ENCODE measurements at regions not wholly inside any gene's neighbourhood (a gene's known extent, or its start where the extent isn't known, plus 50 kb on each side); places are given as distances from the start of the nearest gene placed in this dataset.

DNA sequence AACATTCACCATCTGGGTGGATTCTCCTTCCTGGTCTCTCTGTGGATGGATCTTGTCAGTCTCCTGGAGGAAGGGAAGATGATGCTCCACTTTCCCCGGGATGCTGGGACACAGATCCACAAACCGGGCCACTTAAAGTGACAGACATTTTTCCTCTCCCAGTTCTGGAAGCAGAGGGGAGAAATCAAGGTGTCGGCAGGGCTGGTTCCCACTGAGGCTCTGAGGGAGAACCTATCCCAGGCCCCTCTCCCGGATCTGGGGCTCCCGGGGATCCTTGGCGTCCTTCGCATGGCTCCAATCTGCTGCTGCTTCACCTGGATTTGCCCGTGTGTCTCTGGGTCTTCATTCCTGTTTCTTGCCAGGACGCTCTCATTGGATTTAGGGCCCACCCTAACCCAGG lies 263.1 kb upstream of the TNRC6C start:
- no peaks in the 10 kb centered on the region for H3K36me3 ChIP-seq (ENCODE audit: control insufficient read depth, insufficient read depth, low read length)
- no peak overlapping the region for H3K4me3 ChIP-seq
- no peak overlapping the region for H3K27ac ChIP-seq (ENCODE audit: extremely low read depth, low read depth, low read length)
- H3K79me2 ChIP-seq (ENCODE audit: control insufficient read depth, insufficient read depth, low read length), result no peaks in the 10 kb centered on the region
- H2AFZ ChIP-seq (ENCODE audit: low read depth, low read length), result no peak overlapping the region
- in situ Hi-C loops (cut with MboI), result no loop called here
- no peak for DNase-seq (ENCODE audit: extremely low read depth in 1 of 4, low spot score in 3 of 4)
- CTCF ChIA-PET (ENCODE audit: low intra/inter-chr PET ratio), result no interaction called here
- H3K9me3 ChIP-seq (replicated peaks; ENCODE audit: control insufficient read depth, insufficient read depth, low read depth, low read length), result no peaks in the 10 kb centered on the region
- H3K4me2 ChIP-seq (ENCODE audit: insufficient read depth, low read length), result no peak overlapping the region
- intact Hi-C loops (cut with micrococcal nuclease), result no loop called here
- ATAC-seq, result no peak
- no TSS peak for BruUV-seq (replicated peaks)
- no peak overlapping the region for H3K9ac ChIP-seq (ENCODE audit: insufficient read depth in 1 of 2, low read depth in 2 of 2, low read length in 2 of 2)
- H3K4me1 ChIP-seq (replicated peaks in 1 of 2; ENCODE audit: control insufficient read depth in 2 of 2, insufficient read depth in 2 of 2, low read length in 2 of 2), result no peaks in the 10 kb centered on the region
- POLR2A ChIA-PET, result no interaction called here
- 0% methylated on average over 9 of the region's 9 CpGs for WGBS (ENCODE audit: insufficient coverage, low coverage, missing lambda C conversion rate)
- FAIRE-seq, result no peak
- H3K9me1 ChIP-seq (ENCODE audit: control insufficient read depth, insufficient read depth, low read length), result no peaks in the 10 kb centered on the region
- peaks cover 45 to 88% of the 10 kb centered on the region in 2 experiments for H3K27me3 ChIP-seq (ENCODE audit: control insufficient read depth in 2 of 2, insufficient read depth in 2 of 2, low read length in 2 of 2)
- H4K20me1 ChIP-seq (replicated peaks; ENCODE audit: control insufficient read depth, insufficient read depth, low read length), result 0 out of 2 replicates have a peak, but pooled peaks cover 9% of the 10 kb centered on the region
- TF ChIP-seq SIN3B (IDR thresholded peaks at IDR 0.05; ENCODE audit: low read depth) (no peak), PRPF4 (IDR thresholded peaks at IDR 0.05; ENCODE audit: insufficient read depth, low read depth, low read length, poor library complexity, severe bottlenecking) (no peak), MCM7 (IDR thresholded peaks at IDR 0.05) (no peak), OTX1 (CRISPR knock-in tag; IDR thresholded peaks at IDR 0.05) (no peak), SRF (CRISPR knock-in tag; IDR thresholded peaks at IDR 0.05) (no peak), LEF1 (IDR thresholded peaks at IDR 0.05) (no peak), ZNF197 (CRISPR knock-in tag; IDR thresholded peaks at IDR 0.05; ENCODE audit: low read depth) (no peak), PCBP1 (IDR thresholded peaks at IDR 0.05; ENCODE audit: low read depth, low read length, poor library complexity, severe bottlenecking) (no peak), PRMT5 (CRISPR knock-in tag; IDR thresholded peaks at IDR 0.05) (no peak)
- TF ChIP-seq, protein P1, sequence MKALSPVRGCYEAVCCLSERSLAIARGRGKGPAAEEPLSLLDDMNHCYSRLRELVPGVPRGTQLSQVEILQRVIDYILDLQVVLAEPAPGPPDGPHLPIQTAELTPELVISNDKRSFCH (CRISPR knock-in tag; IDR thresholded peaks at IDR 0.05), result no peak
- TF ChIP-seq, protein P1 (tag; IDR thresholded peaks at IDR 0.05), result no peak
- TF ChIP-seq, protein P2, sequence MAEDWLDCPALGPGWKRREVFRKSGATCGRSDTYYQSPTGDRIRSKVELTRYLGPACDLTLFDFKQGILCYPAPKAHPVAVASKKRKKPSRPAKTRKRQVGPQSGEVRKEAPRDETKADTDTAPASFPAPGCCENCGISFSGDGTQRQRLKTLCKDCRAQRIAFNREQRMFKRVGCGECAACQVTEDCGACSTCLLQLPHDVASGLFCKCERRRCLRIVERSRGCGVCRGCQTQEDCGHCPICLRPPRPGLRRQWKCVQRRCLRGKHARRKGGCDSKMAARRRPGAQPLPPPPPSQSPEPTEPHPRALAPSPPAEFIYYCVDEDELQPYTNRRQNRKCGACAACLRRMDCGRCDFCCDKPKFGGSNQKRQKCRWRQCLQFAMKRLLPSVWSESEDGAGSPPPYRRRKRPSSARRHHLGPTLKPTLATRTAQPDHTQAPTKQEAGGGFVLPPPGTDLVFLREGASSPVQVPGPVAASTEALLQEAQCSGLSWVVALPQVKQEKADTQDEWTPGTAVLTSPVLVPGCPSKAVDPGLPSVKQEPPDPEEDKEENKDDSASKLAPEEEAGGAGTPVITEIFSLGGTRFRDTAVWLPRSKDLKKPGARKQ (CRISPR knock-in tag; IDR thresholded peaks at IDR 0.05), result no peak
- TF ChIP-seq, protein P3, sequence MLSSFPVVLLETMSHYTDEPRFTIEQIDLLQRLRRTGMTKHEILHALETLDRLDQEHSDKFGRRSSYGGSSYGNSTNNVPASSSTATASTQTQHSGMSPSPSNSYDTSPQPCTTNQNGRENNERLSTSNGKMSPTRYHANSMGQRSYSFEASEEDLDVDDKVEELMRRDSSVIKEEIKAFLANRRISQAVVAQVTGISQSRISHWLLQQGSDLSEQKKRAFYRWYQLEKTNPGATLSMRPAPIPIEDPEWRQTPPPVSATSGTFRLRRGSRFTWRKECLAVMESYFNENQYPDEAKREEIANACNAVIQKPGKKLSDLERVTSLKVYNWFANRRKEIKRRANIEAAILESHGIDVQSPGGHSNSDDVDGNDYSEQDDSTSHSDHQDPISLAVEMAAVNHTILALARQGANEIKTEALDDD (IDR thresholded peaks at IDR 0.05), result no peak
